ENCODE measurements at regions not wholly inside any gene's neighbourhood (a gene's known extent, or its start where the extent isn't known, plus 50 kb on each side); places are given as distances from the start of the nearest gene placed in this dataset.

- DNase-seq (ENCODE audit: low spot score) = no peak
Observed at GRCh38 chr14:46290706-46291105, 360.9 kb downstream of the RPL10L start.

DNA sequence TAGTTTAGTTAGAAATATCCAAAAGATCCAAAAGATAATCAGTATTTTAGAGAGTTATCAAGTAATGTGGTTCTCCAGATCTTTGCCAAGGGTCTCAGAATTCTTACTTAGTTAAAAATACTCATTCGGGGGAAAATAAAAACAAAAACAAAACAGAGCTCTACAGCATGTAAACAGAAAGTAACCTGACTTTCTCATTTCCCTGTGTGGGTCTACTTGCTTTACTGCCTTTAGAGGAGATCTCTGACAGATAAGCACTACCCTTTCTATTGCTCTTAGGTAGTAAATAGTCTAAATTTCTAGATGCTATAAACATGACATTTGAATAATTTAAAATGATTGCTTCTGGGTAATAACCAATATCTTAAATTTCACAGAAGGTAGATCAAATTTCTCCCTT lies 371.8 kb downstream of the RPL10L start:
- no peak for DNase-seq (ENCODE audit: low spot score)

DNA sequence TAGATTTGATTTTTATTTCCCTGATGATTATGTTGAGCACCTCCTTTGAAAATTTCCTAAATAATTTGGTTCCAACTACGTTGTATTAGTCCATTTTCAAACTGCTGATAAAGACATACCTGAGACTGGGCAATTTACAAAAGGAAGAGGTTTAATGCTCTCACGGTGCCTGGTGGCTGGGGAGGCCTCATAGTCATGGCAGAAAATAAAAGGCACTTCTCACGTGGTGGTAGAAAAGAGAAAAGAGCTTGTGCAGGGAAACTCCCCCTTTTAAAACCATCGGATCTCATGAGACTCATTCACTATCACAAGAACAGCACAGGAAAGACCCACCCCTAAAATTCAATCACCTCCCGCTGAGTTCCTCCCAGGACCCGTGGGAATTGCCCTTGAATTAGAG lies 372.3 kb downstream of the RPL10L start:
- DNase-seq (ENCODE audit: low spot score) = no peak

DNA sequence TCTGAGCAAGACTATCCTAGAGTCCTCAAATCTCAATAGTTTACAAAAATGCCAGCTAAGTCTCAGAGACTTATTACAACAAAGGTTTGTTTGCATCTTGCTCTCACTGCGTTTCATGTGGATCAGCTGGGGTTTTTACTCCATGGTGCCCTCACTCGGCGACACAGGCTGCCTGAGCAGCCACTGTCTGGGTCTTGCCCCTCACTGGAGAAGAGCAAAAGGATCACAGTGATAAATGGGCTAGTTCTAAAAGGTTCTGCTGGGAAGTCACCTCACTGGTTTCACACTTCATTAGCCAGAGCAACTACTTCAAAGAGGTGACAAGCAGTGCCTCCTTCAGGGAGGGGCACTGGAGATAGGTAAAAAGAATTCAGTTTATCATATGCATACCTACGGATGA lies 392.0 kb downstream of the RPL10L start:
- DNase-seq (ENCODE audit: low spot score) = no peak

DNA sequence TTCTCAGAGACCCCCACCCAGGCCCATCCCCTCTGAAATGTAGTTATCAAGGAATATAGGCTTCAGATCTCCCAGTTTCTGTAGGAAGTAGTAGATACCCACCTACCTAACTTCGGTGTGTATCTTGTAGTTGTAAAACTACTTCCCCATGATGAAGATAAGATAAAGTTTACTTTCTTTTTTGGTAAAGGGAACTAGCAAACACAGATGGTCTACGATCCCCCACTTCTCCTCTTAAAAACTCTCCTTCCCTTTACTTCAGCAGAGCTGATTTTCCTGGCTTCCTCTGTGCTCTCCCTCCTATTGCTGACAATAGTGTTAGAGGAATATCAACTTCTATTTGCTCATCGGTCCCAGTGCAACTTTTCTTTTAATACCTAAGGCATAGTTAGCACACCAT lies 395.2 kb downstream of the RPL10L start:
- DNase-seq (ENCODE audit: low spot score) = no peak

GRCh38 chr14:46250113-46250703 lies 401.4 kb downstream of the RPL10L start:
- DNase-seq (ENCODE audit: low spot score) = peak; percentile 8

GRCh38 chr14:46248001-46248630 lies 403.5 kb downstream of the RPL10L start:
- no peak for DNase-seq (ENCODE audit: low spot score)

GRCh38 chr14:46245276-46245675 lies 406.3 kb downstream of the RPL10L start:
- DNase-seq (ENCODE audit: low spot score) = no peak

DNA sequence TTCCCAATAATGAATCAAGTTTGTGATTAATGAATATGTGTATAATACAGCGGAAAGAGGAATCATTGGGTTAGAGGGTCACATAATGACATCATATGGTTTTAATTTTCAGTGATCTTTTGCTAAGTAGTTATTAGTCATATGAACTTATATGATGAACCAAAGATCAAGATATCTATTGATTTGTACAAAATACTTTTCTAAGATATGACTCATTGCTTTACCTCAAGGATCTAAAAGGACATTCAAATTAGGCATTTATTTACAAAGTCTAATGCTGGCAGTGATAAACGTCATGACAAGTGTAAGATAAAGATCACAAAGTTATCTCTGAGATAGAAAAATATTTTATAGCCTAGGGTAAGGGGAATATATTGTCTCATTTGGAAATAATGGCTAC lies 417.8 kb downstream of the RPL10L start:
- DNase-seq (ENCODE audit: low spot score) = no peak

- no peak for DNase-seq (ENCODE audit: low spot score)
Observed at GRCh38 chr14:46230540-46230939, 421.0 kb downstream of the RPL10L start.

GRCh38 chr14:46215801-46216200 lies 435.8 kb downstream of the RPL10L start:
- DNase-seq (ENCODE audit: low spot score) = no peak

DNA sequence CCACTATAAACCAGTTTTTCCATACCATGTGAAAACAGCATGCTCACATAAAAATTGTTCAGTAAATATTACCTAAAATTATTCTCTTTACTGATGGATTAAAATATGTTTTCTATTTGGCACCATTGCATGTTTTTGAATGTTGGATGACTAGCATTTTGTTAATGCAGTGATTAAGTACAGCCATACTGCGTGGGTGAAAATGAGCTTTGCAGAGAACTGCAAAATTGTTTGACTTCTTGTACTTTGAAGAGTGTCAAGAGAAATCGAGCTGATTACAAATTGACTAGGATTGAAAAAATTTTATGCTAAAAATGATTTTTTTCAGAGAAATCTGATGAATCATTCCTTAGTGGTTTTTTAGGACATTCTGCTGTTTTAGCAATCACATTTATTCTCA lies 452.9 kb downstream of the RPL10L start:
- peak; percentile 49 for DNase-seq (ENCODE audit: low spot score)

DNA sequence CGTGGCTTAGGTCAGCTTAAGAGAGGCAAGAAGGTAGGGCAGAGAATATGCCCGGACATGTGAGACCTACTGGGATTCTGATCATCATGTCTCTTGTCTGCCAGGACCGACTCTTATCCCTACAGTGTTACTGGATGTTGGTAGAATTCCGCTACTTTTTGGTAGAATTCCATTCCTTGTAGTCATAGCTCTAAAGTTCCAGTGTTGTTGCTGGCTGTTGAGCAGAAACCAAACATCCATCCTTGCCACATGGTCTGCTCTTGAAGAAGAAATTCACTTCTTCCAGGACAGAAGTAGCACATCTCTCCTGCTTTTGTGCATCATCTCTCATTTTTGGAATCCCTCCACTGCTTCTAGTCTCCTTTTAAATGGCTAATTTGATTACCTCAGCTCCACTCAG lies 453.7 kb downstream of the RPL10L start:
- DNase-seq (ENCODE audit: low spot score) = no peak

Data from putamen (tissue), 1 donor.